ENCODE measurements at regions not wholly inside any gene's neighbourhood (a gene's known extent, or its start where the extent isn't known, plus 50 kb on each side); places are given as distances from the start of the nearest gene placed in this dataset.

GRCh38 chr3:105997800-105998526 is 129.2 kb upstream of the CBLB start:
- no peak for TF ChIP-seq CTCF (IDR thresholded peaks at IDR 0.05; ENCODE audit: low read depth, low read length, missing input control)
- no peak for TF ChIP-seq EGR1 (IDR thresholded peaks at IDR 0.05; ENCODE audit: low read depth in 2 of 2)
- TF ChIP-seq ZBTB33 (IDR thresholded peaks at IDR 0.05): no peak
- TF ChIP-seq MAX (IDR thresholded peaks at IDR 0.05): no peak

Data from liver (tissue), 3 donors.